HEK293T (cell line): ENCODE measurements at regions not wholly inside any gene's neighbourhood (a gene's known extent, or its start where the extent isn't known, plus 50 kb on each side); places are given as distances from the start of the nearest gene placed in this dataset.

Experiments
- BHLHE40 ChIP-seq: fragments of 450-650 bp; IDR thresholded peaks from 2 replicates; pipeline ENCODE4 v1.6.1; 2016; ENCODE audit warnings: mild to moderate bottlenecking, moderate library complexity, borderline replicate concordance
- FOXK2 ChIP-seq: fragments of 450-650 bp; IDR thresholded peaks from 2 replicates; pipeline ENCODE4 v1.6.1; 2016; ENCODE audit warnings: mild to moderate bottlenecking
- FOXM1 ChIP-seq: fragments of 450-650 bp; IDR thresholded peaks from 2 replicates; pipeline ENCODE4 v1.6.1; 2017; ENCODE audit warnings: mild to moderate bottlenecking, borderline replicate concordance
- HDGF ChIP-seq: fragments of 450-650 bp; IDR thresholded peaks from 2 replicates; pipeline ENCODE4 v1.6.1; 2017; ENCODE audit warnings: antibody characterized with exemption, borderline replicate concordance
- NFRKB ChIP-seq: fragments of 450-650 bp; IDR thresholded peaks from 2 replicates; pipeline ENCODE4 v1.6.1; 2016; ENCODE audit warnings: mild to moderate bottlenecking, moderate library complexity
- SP1 ChIP-seq: fragments of 450-650 bp; IDR thresholded peaks from 2 replicates; pipeline ENCODE4 v1.6.1; 2017
- SUZ12 ChIP-seq: fragments of 450-650 bp; IDR thresholded peaks from 2 replicates; pipeline ENCODE4 v1.6.1; 2016; ENCODE audit warnings: mild to moderate bottlenecking

DNA sequence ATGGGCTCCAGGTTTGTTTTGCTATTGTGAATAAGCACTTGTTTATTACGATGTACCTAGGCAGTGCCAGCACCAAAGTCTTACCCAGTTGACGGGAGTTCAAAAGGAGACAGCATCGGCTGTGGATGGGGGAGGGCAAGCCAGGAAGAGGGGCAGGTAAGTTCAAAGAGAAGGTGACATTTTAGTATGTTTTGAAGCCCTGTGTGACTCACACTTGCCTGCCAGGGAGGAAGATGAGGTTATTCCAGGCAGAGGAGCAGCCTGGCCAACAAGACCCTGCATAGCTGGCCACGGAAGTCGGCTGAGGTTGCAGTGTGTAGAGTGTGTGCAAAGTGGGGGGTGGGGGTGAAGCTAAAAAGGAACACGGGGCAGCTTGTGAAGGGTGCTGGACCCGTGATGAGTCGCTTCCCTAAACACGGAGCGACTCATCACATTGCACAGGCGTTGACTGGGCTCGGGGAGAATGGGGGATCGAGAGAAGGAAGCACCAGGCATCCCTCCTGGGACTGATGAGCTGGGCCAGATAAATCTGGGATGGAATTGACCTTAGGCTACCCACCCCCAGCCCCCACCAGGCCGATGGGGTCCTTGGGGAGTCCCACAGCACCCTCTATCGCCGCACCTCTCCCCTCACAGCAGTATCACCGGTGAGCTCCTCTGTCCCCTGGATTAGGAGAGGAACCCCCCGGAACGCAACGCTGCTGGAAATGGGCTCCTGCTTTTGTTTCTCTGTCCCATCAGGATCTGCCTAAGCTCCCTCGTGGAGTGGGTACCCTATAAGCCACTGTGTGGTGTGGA is 97.9 kb upstream of the IKZF1 start:
- TF ChIP-seq BHLHE40 = no peak
- no peak for TF ChIP-seq NFRKB
- no peak for TF ChIP-seq SP1
- no peak for TF ChIP-seq FOXK2
- no peak for TF ChIP-seq HDGF
- no peak for TF ChIP-seq SUZ12
- no peak for TF ChIP-seq FOXM1
